ENCODE measurements at regions not wholly inside any gene's neighbourhood (a gene's known extent, or its start where the extent isn't known, plus 50 kb on each side); places are given as distances from the start of the nearest gene placed in this dataset.

DNA sequence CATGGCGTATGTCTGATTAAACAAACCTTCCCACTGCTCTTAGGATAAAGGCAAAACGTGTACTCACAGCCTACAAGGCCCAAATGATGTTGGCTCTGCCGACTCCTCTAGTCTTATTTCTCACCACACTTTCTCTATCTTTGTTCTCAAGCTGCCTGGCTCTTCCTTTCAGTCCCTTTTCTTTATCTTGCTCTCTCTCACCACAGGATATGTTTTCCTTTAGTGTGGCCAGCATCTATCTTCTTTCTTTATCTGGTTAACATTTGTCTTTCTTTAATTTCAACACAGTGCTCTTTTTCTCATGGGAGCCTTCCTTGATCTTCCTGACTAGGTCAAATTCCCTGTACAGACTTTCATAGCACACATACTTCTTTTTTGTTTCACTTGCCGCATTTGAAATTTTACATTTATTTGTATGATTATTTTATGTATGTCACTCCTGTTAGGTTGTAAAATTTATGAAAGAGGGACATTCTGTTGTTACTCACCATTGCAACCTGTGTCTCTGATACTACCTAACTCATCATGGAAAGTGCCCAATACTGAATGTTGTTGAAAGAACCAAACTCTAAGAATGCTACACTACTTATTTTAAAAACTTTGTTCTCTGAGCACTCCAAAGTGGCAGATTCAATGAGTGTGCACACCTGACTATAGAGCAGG is 328.9 kb upstream of the CBLB start:
- TF ChIP-seq POLR2A (IDR thresholded peaks at IDR 0.05), result no peak
- TF ChIP-seq POLR2AphosphoS5 (IDR thresholded peaks at IDR 0.05), result no peak
- no peak for TF ChIP-seq CTCF (IDR thresholded peaks at IDR 0.05)

All from transverse colon (tissue), 4 donors.